ENCODE measurements at regions not wholly inside any gene's neighbourhood (a gene's known extent, or its start where the extent isn't known, plus 50 kb on each side); places are given as distances from the start of the nearest gene placed in this dataset.

- H3K4me3 ChIP-seq: no peak overlapping the region
- H3K36me3 ChIP-seq: no peaks in the 10 kb centered on the region
- no peak for DNase-seq
- intact Hi-C loops (cut with DNase I; ENCODE audit: low total_unique reads): no loop called here
- no peaks in the 10 kb centered on the region for H3K27me3 ChIP-seq
- H3K4me1 ChIP-seq: no peaks in the 10 kb centered on the region
- H3K27ac ChIP-seq: no peak overlapping the region
- WGBS, 5 donors: 68 to 79% (median 74%) methylated on average over 3 of the region's 3 CpGs
- H3K9me3 ChIP-seq: no peaks in the 10 kb centered on the region
- no peak for TF ChIP-seq CTCF (IDR thresholded peaks at IDR 0.05)
- no peak for TF ChIP-seq POLR2A (IDR thresholded peaks at IDR 0.05)
- TF ChIP-seq EP300 (IDR thresholded peaks at IDR 0.05): no peak
- no peak for TF ChIP-seq POLR2AphosphoS5 (IDR thresholded peaks at IDR 0.05)
These were observed 125.6 kb downstream of the PPP1R3A start for GRCh38 chr7:113793171-113793570.

GRCh38 chr7:113790025-113790424 lies 128.8 kb downstream of the PPP1R3A start:
- H3K4me3 ChIP-seq: no peak overlapping the region
- no peak overlapping the region for H3K27ac ChIP-seq
- TF ChIP-seq POLR2A (IDR thresholded peaks at IDR 0.05) (no peak), EP300 (IDR thresholded peaks at IDR 0.05) (no peak), CTCF (IDR thresholded peaks at IDR 0.05) (no peak), POLR2AphosphoS5 (IDR thresholded peaks at IDR 0.05) (no peak)
- H3K27me3 ChIP-seq: no peaks in the 10 kb centered on the region
- intact Hi-C loops (cut with DNase I; ENCODE audit: low total_unique reads): no loop called here
- H3K36me3 ChIP-seq: no peaks in the 10 kb centered on the region
- no peak for DNase-seq
- H3K9me3 ChIP-seq: no peaks in the 10 kb centered on the region
- WGBS, 5 donors: 56 to 80% (median 69%) methylated on average over 4 of the region's 4 CpGs
- H3K4me1 ChIP-seq: no peaks in the 10 kb centered on the region

DNA sequence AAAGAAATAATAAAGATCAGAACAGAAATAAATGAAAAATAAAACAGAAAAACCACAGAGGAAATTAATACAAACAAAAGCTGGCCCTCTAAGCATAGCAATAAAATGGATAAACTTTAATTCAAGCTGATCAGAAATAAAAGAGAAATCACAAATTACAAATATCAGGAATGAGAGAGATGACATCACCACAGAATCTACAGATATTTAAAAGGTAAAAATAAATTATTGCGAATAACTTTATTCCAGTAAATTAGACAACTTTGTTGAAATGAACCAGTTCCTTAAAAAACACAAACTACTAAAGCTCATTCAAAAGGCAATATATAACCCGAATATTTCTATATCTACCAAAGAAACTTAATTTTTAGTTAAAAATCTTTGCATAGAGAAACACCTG lies 131.7 kb downstream of the PPP1R3A start:
- Histone ChIP-seq H3K4me1 (no peaks in the 10 kb centered on the region), H3K27me3 (no peaks in the 10 kb centered on the region), H3K36me3 (no peaks in the 10 kb centered on the region), H3K9me3 (no peaks in the 10 kb centered on the region), H3K27ac (no peak overlapping the region), H3K4me3 (no peak overlapping the region)
- 78 to 89% (median 82%) methylated on average over 2 of the region's 2 CpGs for WGBS, 5 donors
- DNase-seq: no peak
- intact Hi-C loops (cut with DNase I; ENCODE audit: low total_unique reads): no loop called here
- TF ChIP-seq CTCF (IDR thresholded peaks at IDR 0.05): no peak

- no peaks in the 10 kb centered on the region for H3K36me3 ChIP-seq
- WGBS, 5 donors: 42 to 76% (median 60%) methylated on average over 3 of the region's 3 CpGs
- TF ChIP-seq EP300 (IDR thresholded peaks at IDR 0.05) (no peak), CTCF (IDR thresholded peaks at IDR 0.05) (no peak), POLR2A (IDR thresholded peaks at IDR 0.05) (no peak), POLR2AphosphoS5 (IDR thresholded peaks at IDR 0.05) (no peak)
- intact Hi-C loops (cut with DNase I; ENCODE audit: low total_unique reads): no loop called here
- DNase-seq: no peak
- no peaks in the 10 kb centered on the region for H3K4me1 ChIP-seq
- no peak overlapping the region for H3K27ac ChIP-seq
- no peak overlapping the region for H3K4me3 ChIP-seq
- no peaks in the 10 kb centered on the region for H3K9me3 ChIP-seq
- H3K27me3 ChIP-seq: no peaks in the 10 kb centered on the region
These were observed 133.9 kb downstream of the PPP1R3A start for GRCh38 chr7:113784956-113785355.

DNA sequence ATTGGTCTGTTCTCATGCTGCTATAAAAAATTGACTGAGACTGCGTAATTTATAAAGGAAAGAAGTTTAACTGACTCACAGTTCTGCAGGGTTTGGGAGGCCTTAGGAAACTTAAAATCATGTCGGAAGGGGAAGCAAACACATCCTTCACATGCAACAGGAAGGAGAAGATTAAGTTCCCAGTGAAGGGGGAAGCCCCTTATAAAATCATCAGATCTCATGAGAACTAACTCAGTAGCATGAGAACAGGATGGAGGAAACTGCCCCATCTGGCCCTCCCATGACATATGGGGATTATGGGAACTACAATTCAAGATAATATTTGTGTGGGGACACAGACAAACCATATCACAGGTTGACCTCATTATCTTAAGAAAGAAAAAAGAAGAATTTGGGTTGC lies 134.5 kb downstream of the PPP1R3A start:
- H3K36me3 ChIP-seq: no peaks in the 10 kb centered on the region
- H3K27ac ChIP-seq: no peak overlapping the region
- H3K4me3 ChIP-seq: no peak overlapping the region
- 48 to 71% (median 68%) methylated on average over 2 of the region's 2 CpGs for WGBS, 5 donors
- no peak for TF ChIP-seq CTCF (IDR thresholded peaks at IDR 0.05)
- no peak for TF ChIP-seq POLR2A (IDR thresholded peaks at IDR 0.05)
- TF ChIP-seq POLR2AphosphoS5 (IDR thresholded peaks at IDR 0.05): no peak
- TF ChIP-seq EP300 (IDR thresholded peaks at IDR 0.05): no peak
- DNase-seq: no peak
- no peaks in the 10 kb centered on the region for H3K9me3 ChIP-seq
- intact Hi-C loops (cut with DNase I; ENCODE audit: low total_unique reads): no loop called here
- no peaks in the 10 kb centered on the region for H3K27me3 ChIP-seq
- no peaks in the 10 kb centered on the region for H3K4me1 ChIP-seq
